ENCODE measurements at regions not wholly inside any gene's neighbourhood (a gene's known extent, or its start where the extent isn't known, plus 50 kb on each side); places are given as distances from the start of the nearest gene placed in this dataset.
"Not testable (repeated sequence)": the region's sequence is repeated elsewhere in the genome, so short reads cannot be mapped to it uniquely, and the experiment has no call there.

GRCh38 chr6:15106958-15107643 lies 138.8 kb upstream of the JARID2 start:
- Histone ChIP-seq H3K4me1 (no peaks in the 10 kb centered on the region), H3K36me3 (no peaks in the 10 kb centered on the region), H3K27ac (replicated peaks) (no peak overlapping the region), H3K4me3 (no peak overlapping the region), H3K27me3 (ENCODE audit: low read depth) (no peaks in the 10 kb centered on the region), H3K9me3 (replicated peaks) (peaks cover 12% of the 10 kb centered on the region)
- TF ChIP-seq CTCF (IDR thresholded peaks at IDR 0.05; ENCODE audit: borderline replicate concordance) = no peak
- DNase-seq = no peak
- intact Hi-C loops (cut with micrococcal nuclease) = no loop called here

GRCh38 chr6:15107644-15108382 lies 138.1 kb upstream of the JARID2 start:
- H3K36me3 ChIP-seq = no peaks in the 10 kb centered on the region
- H3K9me3 ChIP-seq (replicated peaks) = peaks cover 12% of the 10 kb centered on the region
- no peaks in the 10 kb centered on the region for H3K4me1 ChIP-seq
- H3K27ac ChIP-seq (replicated peaks) = no peak overlapping the region
- TF ChIP-seq CTCF (IDR thresholded peaks at IDR 0.05; ENCODE audit: borderline replicate concordance) = no peak
- H3K27me3 ChIP-seq (ENCODE audit: low read depth) = no peaks in the 10 kb centered on the region
- no peak overlapping the region for H3K4me3 ChIP-seq
- DNase-seq = no peak
- intact Hi-C loops (cut with micrococcal nuclease) = no loop called here

GRCh38 chr6:15108383-15108715 lies 137.5 kb upstream of the JARID2 start:
- no peak overlapping the region for H3K27ac ChIP-seq (replicated peaks)
- TF ChIP-seq CTCF (IDR thresholded peaks at IDR 0.05; ENCODE audit: borderline replicate concordance) = no peak
- DNase-seq = no peak
- H3K9me3 ChIP-seq (replicated peaks) = peaks cover 12% of the 10 kb centered on the region
- H3K27me3 ChIP-seq (ENCODE audit: low read depth) = no peaks in the 10 kb centered on the region
- intact Hi-C loops (cut with micrococcal nuclease) = no loop called here
- no peaks in the 10 kb centered on the region for H3K36me3 ChIP-seq
- no peaks in the 10 kb centered on the region for H3K4me1 ChIP-seq
- H3K4me3 ChIP-seq = no peak overlapping the region

- H3K9me3 ChIP-seq (replicated peaks) = peaks cover 12% of the 10 kb centered on the region
- H3K4me3 ChIP-seq = no peak overlapping the region
- H3K4me1 ChIP-seq = no peaks in the 10 kb centered on the region
- DNase-seq = no peak
- TF ChIP-seq CTCF (IDR thresholded peaks at IDR 0.05; ENCODE audit: borderline replicate concordance) = no peak
- no peak overlapping the region for H3K27ac ChIP-seq (replicated peaks)
- H3K27me3 ChIP-seq (ENCODE audit: low read depth) = no peaks in the 10 kb centered on the region
- intact Hi-C loops (cut with micrococcal nuclease) = no loop called here
- H3K36me3 ChIP-seq = no peaks in the 10 kb centered on the region
Observed at GRCh38 chr6:15109338-15110090, 136.4 kb upstream of the JARID2 start.

- H3K4me1 ChIP-seq = no peaks in the 10 kb centered on the region
- H3K27ac ChIP-seq (replicated peaks) = no peak overlapping the region
- no peaks in the 10 kb centered on the region for H3K36me3 ChIP-seq
- peaks cover 4% of the 10 kb centered on the region for H3K9me3 ChIP-seq (replicated peaks)
- DNase-seq = no peak
- intact Hi-C loops (cut with micrococcal nuclease) = no loop called here
- H3K27me3 ChIP-seq (ENCODE audit: low read depth) = no peaks in the 10 kb centered on the region
- TF ChIP-seq CTCF (IDR thresholded peaks at IDR 0.05; ENCODE audit: borderline replicate concordance) = no peak
- no peak overlapping the region for H3K4me3 ChIP-seq
Observed at GRCh38 chr6:15110726-15111354, 135.0 kb upstream of the JARID2 start.

GRCh38 chr6:15111576-15111975 lies 134.3 kb upstream of the JARID2 start:
- intact Hi-C loops (cut with micrococcal nuclease); H3K4me3 ChIP-seq; H3K4me1 ChIP-seq; H3K27me3 ChIP-seq (ENCODE audit: low read depth); H3K9me3 ChIP-seq (replicated peaks); H3K27ac ChIP-seq (replicated peaks); DNase-seq; H3K36me3 ChIP-seq: not testable (repeated sequence)
